PC-3 (cell line): ENCODE measurements at regions not wholly inside any gene's neighbourhood (a gene's known extent, or its start where the extent isn't known, plus 50 kb on each side); places are given as distances from the start of the nearest gene placed in this dataset.

Source experiments
- CTCF ChIP-seq: fragments of 300-600 bp; sonication (generic); conservative IDR thresholded peaks from 2 replicates; pipeline ENCODE4 v1.5.1; 2017; ENCODE audit warnings: antibody characterized with exemption, low read depth, mild to moderate bottlenecking, low read length
- EZH2 ChIP-seq: fragments of 300-600 bp; sonication (generic); IDR thresholded peaks from one replicate; pipeline ENCODE4 v1.6.1; 2017; ENCODE audit warnings: antibody characterized with exemption, mild to moderate bottlenecking, low read length; ENCODE audit not compliant: unreplicated experiment
- EZH2phosphoT487 ChIP-seq: fragments of 300-600 bp; sonication (generic); IDR thresholded peaks from 2 replicates; pipeline ENCODE4 v1.6.1; 2018; ENCODE audit warnings: mild to moderate bottlenecking, antibody characterized with exemption, low read length, borderline replicate concordance

GRCh38 chr3:190739641-190740185 is 122.8 kb downstream of the GMNC start:
- no peak for TF ChIP-seq EZH2
- TF ChIP-seq CTCF: no peak
- TF ChIP-seq EZH2phosphoT487: no peak
